ENCODE measurements at regions not wholly inside any gene's neighbourhood (a gene's known extent, or its start where the extent isn't known, plus 50 kb on each side); places are given as distances from the start of the nearest gene placed in this dataset.
"Not testable (repeated sequence)": the region's sequence is repeated elsewhere in the genome, so short reads cannot be mapped to it uniquely, and the experiment has no call there.

GRCh38 chr4:131649227-131649626 lies 1499.9 kb upstream of the PCDH10 start:
- no peak for DNase-seq (ENCODE audit: insufficient read length, low spot score, missing footprints)
- TF ChIP-seq, protein P1, sequence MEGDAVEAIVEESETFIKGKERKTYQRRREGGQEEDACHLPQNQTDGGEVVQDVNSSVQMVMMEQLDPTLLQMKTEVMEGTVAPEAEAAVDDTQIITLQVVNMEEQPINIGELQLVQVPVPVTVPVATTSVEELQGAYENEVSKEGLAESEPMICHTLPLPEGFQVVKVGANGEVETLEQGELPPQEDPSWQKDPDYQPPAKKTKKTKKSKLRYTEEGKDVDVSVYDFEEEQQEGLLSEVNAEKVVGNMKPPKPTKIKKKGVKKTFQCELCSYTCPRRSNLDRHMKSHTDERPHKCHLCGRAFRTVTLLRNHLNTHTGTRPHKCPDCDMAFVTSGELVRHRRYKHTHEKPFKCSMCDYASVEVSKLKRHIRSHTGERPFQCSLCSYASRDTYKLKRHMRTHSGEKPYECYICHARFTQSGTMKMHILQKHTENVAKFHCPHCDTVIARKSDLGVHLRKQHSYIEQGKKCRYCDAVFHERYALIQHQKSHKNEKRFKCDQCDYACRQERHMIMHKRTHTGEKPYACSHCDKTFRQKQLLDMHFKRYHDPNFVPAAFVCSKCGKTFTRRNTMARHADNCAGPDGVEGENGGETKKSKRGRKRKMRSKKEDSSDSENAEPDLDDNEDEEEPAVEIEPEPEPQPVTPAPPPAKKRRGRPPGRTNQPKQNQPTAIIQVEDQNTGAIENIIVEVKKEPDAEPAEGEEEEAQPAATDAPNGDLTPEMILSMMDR (IDR thresholded peaks at IDR 0.05; ENCODE audit: extremely low read depth, low read depth, low read length): no peak
- H3K4me1 ChIP-seq (ENCODE audit: insufficient read depth, low read length): no peaks in the 10 kb centered on the region

GRCh38 chr4:131650951-131651350 lies 1498.1 kb upstream of the PCDH10 start:
- no peaks in the 10 kb centered on the region for H3K27me3 ChIP-seq (ENCODE audit: insufficient read depth, low read length)
- no peaks in the 10 kb centered on the region for H3K79me2 ChIP-seq (ENCODE audit: insufficient read depth, low read length)
- no peak overlapping the region for H2AFZ ChIP-seq (ENCODE audit: low read length)
- H3K9me3 ChIP-seq (ENCODE audit: low read depth, low read length): no peaks in the 10 kb centered on the region
- no peaks in the 10 kb centered on the region for H4K20me1 ChIP-seq (ENCODE audit: insufficient read depth, low read length)
- no peaks in the 10 kb centered on the region for H3K4me1 ChIP-seq (ENCODE audit: insufficient read depth, low read length)
- no peak for DNase-seq (ENCODE audit: insufficient read length, low spot score, missing footprints)
- H3K4me3 ChIP-seq (ENCODE audit: insufficient read depth, low read length): no peak overlapping the region
- H3K27ac ChIP-seq (ENCODE audit: low read depth, low read length): no peak overlapping the region
- TF ChIP-seq, protein P1 (IDR thresholded peaks at IDR 0.05; ENCODE audit: extremely low read depth, low read depth, low read length): no peak
- no peak overlapping the region for H3K4me2 ChIP-seq (ENCODE audit: insufficient read depth, low read length)
- no peaks in the 10 kb centered on the region for H3K36me3 ChIP-seq (ENCODE audit: insufficient read depth, low read length)

More at GRCh38 chr4:131649227-131649626, 1499.9 kb upstream of the PCDH10 start:
- no peaks in the 10 kb centered on the region for H3K27me3 ChIP-seq (ENCODE audit: insufficient read depth, low read length)
- no peak overlapping the region for H3K4me3 ChIP-seq (ENCODE audit: insufficient read depth, low read length)
- H3K27ac ChIP-seq (ENCODE audit: low read depth, low read length): no peak overlapping the region
- no peak overlapping the region for H2AFZ ChIP-seq (ENCODE audit: low read length)
- no peaks in the 10 kb centered on the region for H3K36me3 ChIP-seq (ENCODE audit: insufficient read depth, low read length)
- H4K20me1 ChIP-seq (ENCODE audit: insufficient read depth, low read length): no peaks in the 10 kb centered on the region
- no peak overlapping the region for H3K4me2 ChIP-seq (ENCODE audit: insufficient read depth, low read length)
- no peaks in the 10 kb centered on the region for H3K9me3 ChIP-seq (ENCODE audit: low read depth, low read length)
- no peaks in the 10 kb centered on the region for H3K79me2 ChIP-seq (ENCODE audit: insufficient read depth, low read length)

DNA sequence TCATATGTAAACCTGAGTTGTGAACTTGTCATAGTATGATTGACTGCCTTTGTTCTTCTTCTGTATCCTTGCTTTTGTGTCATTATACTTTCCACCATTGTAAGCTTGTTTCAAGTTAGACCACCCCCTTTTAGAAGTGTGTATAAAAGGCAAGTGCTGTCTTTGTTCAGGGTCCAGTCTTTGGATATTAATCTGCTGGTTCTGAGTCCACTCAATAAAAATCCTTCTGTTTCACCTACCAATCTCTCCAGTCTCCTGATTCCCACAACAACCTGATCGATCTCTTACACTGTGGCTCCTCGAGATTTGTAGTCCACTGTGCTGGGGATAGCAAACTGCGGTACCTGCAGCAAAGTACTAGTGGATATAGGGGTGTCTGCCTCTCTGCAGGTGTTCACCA lies 1465.8 kb upstream of the PCDH10 start:
- not testable (repeated sequence) for H3K4me1 ChIP-seq (ENCODE audit: insufficient read depth, low read length); H4K20me1 ChIP-seq (ENCODE audit: insufficient read depth, low read length); DNase-seq (ENCODE audit: insufficient read length, low spot score, missing footprints); H2AFZ ChIP-seq (ENCODE audit: low read length); H3K9me3 ChIP-seq (ENCODE audit: low read depth, low read length); H3K4me2 ChIP-seq (ENCODE audit: insufficient read depth, low read length); H3K79me2 ChIP-seq (ENCODE audit: insufficient read depth, low read length); H3K27ac ChIP-seq (ENCODE audit: low read depth, low read length); H3K27me3 ChIP-seq (ENCODE audit: insufficient read depth, low read length); H3K4me3 ChIP-seq (ENCODE audit: insufficient read depth, low read length); H3K36me3 ChIP-seq (ENCODE audit: insufficient read depth, low read length)

DNA sequence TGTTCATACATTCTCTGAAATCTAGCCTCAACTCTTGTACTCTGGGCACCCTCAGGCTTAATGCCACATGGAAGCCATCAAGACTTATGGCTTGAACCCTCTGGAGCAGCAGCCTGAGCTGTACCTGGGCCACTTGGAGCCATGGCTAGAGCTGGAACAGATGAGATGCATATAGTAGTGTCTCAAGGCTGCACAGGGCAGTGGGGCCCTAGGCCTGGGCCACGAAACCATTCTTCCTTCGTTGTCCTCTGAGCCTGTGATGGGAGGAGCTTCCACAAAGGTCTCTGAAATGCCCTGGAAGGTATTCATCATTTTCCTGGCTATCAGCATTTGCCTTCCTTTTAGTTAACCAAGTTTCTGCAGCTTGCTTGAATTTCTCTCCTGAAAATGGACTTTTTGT lies 1427.2 kb upstream of the PCDH10 start:
- Histone ChIP-seq H3K79me2 (ENCODE audit: insufficient read depth, low read length) (no peaks in the 10 kb centered on the region), H3K36me3 (ENCODE audit: insufficient read depth, low read length) (no peaks in the 10 kb centered on the region), H3K9me3 (ENCODE audit: low read depth, low read length) (no peaks in the 10 kb centered on the region), H4K20me1 (ENCODE audit: insufficient read depth, low read length) (no peaks in the 10 kb centered on the region), H2AFZ (ENCODE audit: low read length) (no peak overlapping the region), H3K4me1 (ENCODE audit: insufficient read depth, low read length) (no peaks in the 10 kb centered on the region), H3K4me3 (ENCODE audit: insufficient read depth, low read length) (no peak overlapping the region), H3K27me3 (ENCODE audit: insufficient read depth, low read length) (no peaks in the 10 kb centered on the region), H3K27ac (ENCODE audit: low read depth, low read length) (no peak overlapping the region), H3K4me2 (ENCODE audit: insufficient read depth, low read length) (no peak overlapping the region)
- TF ChIP-seq, protein P1 (IDR thresholded peaks at IDR 0.05; ENCODE audit: extremely low read depth, low read depth, low read length): no peak
- no peak for DNase-seq (ENCODE audit: insufficient read length, low spot score, missing footprints)

GRCh38 chr4:131723069-131723468 lies 1426.0 kb upstream of the PCDH10 start:
- H3K79me2 ChIP-seq (ENCODE audit: insufficient read depth, low read length); H3K27ac ChIP-seq (ENCODE audit: low read depth, low read length); H3K4me1 ChIP-seq (ENCODE audit: insufficient read depth, low read length); H2AFZ ChIP-seq (ENCODE audit: low read length); H3K9me3 ChIP-seq (ENCODE audit: low read depth, low read length); H4K20me1 ChIP-seq (ENCODE audit: insufficient read depth, low read length); H3K36me3 ChIP-seq (ENCODE audit: insufficient read depth, low read length); H3K4me2 ChIP-seq (ENCODE audit: insufficient read depth, low read length); DNase-seq (ENCODE audit: insufficient read length, low spot score, missing footprints); H3K4me3 ChIP-seq (ENCODE audit: insufficient read depth, low read length); H3K27me3 ChIP-seq (ENCODE audit: insufficient read depth, low read length): not testable (repeated sequence)

- not testable (repeated sequence) for H3K4me2 ChIP-seq (ENCODE audit: insufficient read depth, low read length); H2AFZ ChIP-seq (ENCODE audit: low read length); H3K4me1 ChIP-seq (ENCODE audit: insufficient read depth, low read length); H3K27ac ChIP-seq (ENCODE audit: low read depth, low read length); DNase-seq (ENCODE audit: insufficient read length, low spot score, missing footprints); H3K9me3 ChIP-seq (ENCODE audit: low read depth, low read length); H3K36me3 ChIP-seq (ENCODE audit: insufficient read depth, low read length); H3K27me3 ChIP-seq (ENCODE audit: insufficient read depth, low read length); H3K79me2 ChIP-seq (ENCODE audit: insufficient read depth, low read length); H4K20me1 ChIP-seq (ENCODE audit: insufficient read depth, low read length)
- H3K4me3 ChIP-seq (ENCODE audit: insufficient read depth, low read length): peak overlapping the region; percentile 42
These were observed 1424.2 kb upstream of the PCDH10 start for GRCh38 chr4:131724847-131725246.

DNA sequence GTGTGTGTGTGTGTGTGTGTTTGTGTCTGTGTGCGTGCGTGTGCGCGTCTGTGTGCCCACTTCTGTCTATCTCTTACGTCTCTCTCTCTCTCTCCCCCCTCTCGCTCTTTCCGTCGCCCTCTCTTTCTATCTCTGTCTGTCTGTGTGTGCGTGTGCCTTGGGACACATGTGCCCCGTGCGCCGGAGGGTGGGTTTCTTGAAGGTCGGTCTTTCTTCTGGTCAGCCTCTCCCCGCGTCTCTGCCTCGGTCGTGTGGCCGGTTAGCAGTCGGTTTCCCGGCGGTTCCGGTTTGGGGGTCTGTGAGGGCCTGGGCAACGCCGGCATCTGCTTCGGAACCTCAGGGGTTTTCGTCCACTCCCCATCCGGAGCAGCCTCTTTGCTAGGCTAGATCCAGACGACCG lies 1423.6 kb upstream of the PCDH10 start:
- not testable (repeated sequence) for DNase-seq (ENCODE audit: insufficient read length, low spot score, missing footprints)

More for the DNA sequence above, 1423.6 kb upstream of the PCDH10 start:
- not testable (repeated sequence) for H3K4me1 ChIP-seq (ENCODE audit: insufficient read depth, low read length); H3K27ac ChIP-seq (ENCODE audit: low read depth, low read length); H3K9me3 ChIP-seq (ENCODE audit: low read depth, low read length); H3K4me2 ChIP-seq (ENCODE audit: insufficient read depth, low read length); H3K36me3 ChIP-seq (ENCODE audit: insufficient read depth, low read length); H4K20me1 ChIP-seq (ENCODE audit: insufficient read depth, low read length); H3K79me2 ChIP-seq (ENCODE audit: insufficient read depth, low read length); H3K27me3 ChIP-seq (ENCODE audit: insufficient read depth, low read length); H2AFZ ChIP-seq (ENCODE audit: low read length); H3K4me3 ChIP-seq (ENCODE audit: insufficient read depth, low read length)
